ENCODE measurements at regions not wholly inside any gene's neighbourhood (a gene's known extent, or its start where the extent isn't known, plus 50 kb on each side); places are given as distances from the start of the nearest gene placed in this dataset.

- no peak for TF ChIP-seq CTCF (IDR thresholded peaks at IDR 0.05; ENCODE audit: poor library complexity, severe bottlenecking)
- H3K4me1 ChIP-seq (ENCODE audit: insufficient read depth, poor library complexity, severe bottlenecking) = peaks cover 14% of the 10 kb centered on the region
- H3K4me3 ChIP-seq (ENCODE audit: severe bottlenecking) = no peak overlapping the region
- no peak overlapping the region for H3K27ac ChIP-seq (ENCODE audit: poor library complexity, severe bottlenecking)
- no peak for ATAC-seq (ENCODE audit: low read depth)
- no peaks in the 10 kb centered on the region for H3K36me3 ChIP-seq (ENCODE audit: low read depth)
- no peaks in the 10 kb centered on the region for H3K9me3 ChIP-seq (ENCODE audit: severe bottlenecking)
- no peak for DNase-seq (ENCODE audit: low spot score)
- no peaks in the 10 kb centered on the region for H3K27me3 ChIP-seq (ENCODE audit: insufficient read depth, poor library complexity, severe bottlenecking)
Observed at GRCh38 chr2:215839816-215840215, 173.5 kb downstream of the MREG start.

- H3K4me1 ChIP-seq (ENCODE audit: insufficient read depth, poor library complexity, severe bottlenecking) = peaks cover 14% of the 10 kb centered on the region
- H3K27ac ChIP-seq (ENCODE audit: poor library complexity, severe bottlenecking) = no peak overlapping the region
- H3K9me3 ChIP-seq (ENCODE audit: severe bottlenecking) = no peaks in the 10 kb centered on the region
- no peak for ATAC-seq (ENCODE audit: low read depth)
- H3K27me3 ChIP-seq (ENCODE audit: insufficient read depth, poor library complexity, severe bottlenecking) = no peaks in the 10 kb centered on the region
- H3K4me3 ChIP-seq (ENCODE audit: severe bottlenecking) = no peak overlapping the region
- no peak for DNase-seq (ENCODE audit: low spot score)
- H3K36me3 ChIP-seq (ENCODE audit: low read depth) = no peaks in the 10 kb centered on the region
- TF ChIP-seq CTCF (IDR thresholded peaks at IDR 0.05; ENCODE audit: poor library complexity, severe bottlenecking) = no peak
Observed at GRCh38 chr2:215839309-215839708, 174.0 kb downstream of the MREG start.

GRCh38 chr2:215836881-215837280 lies 176.5 kb downstream of the MREG start:
- no peak for ATAC-seq (ENCODE audit: low read depth)

GRCh38 chr2:215835657-215836056 lies 177.7 kb downstream of the MREG start:
- TF ChIP-seq CTCF (IDR thresholded peaks at IDR 0.05; ENCODE audit: poor library complexity, severe bottlenecking) = no peak
- no peaks in the 10 kb centered on the region for H3K27me3 ChIP-seq (ENCODE audit: insufficient read depth, poor library complexity, severe bottlenecking)
- no peaks in the 10 kb centered on the region for H3K36me3 ChIP-seq (ENCODE audit: low read depth)
- H3K4me3 ChIP-seq (ENCODE audit: severe bottlenecking) = no peak overlapping the region
- peaks cover 13% of the 10 kb centered on the region for H3K4me1 ChIP-seq (ENCODE audit: insufficient read depth, poor library complexity, severe bottlenecking)
- no peak overlapping the region for H3K27ac ChIP-seq (ENCODE audit: poor library complexity, severe bottlenecking)
- H3K9me3 ChIP-seq (ENCODE audit: severe bottlenecking) = no peaks in the 10 kb centered on the region
- DNase-seq (ENCODE audit: low spot score) = no peak
- no peak for ATAC-seq (ENCODE audit: low read depth)

More at GRCh38 chr2:215836881-215837280, 176.5 kb downstream of the MREG start:
- Histone ChIP-seq H3K4me1 (ENCODE audit: insufficient read depth, poor library complexity, severe bottlenecking) (peaks cover 12% of the 10 kb centered on the region), H3K4me3 (ENCODE audit: severe bottlenecking) (no peak overlapping the region), H3K36me3 (ENCODE audit: low read depth) (no peaks in the 10 kb centered on the region), H3K9me3 (ENCODE audit: severe bottlenecking) (no peaks in the 10 kb centered on the region), H3K27ac (ENCODE audit: poor library complexity, severe bottlenecking) (no peak overlapping the region), H3K27me3 (ENCODE audit: insufficient read depth, poor library complexity, severe bottlenecking) (no peaks in the 10 kb centered on the region)
- TF ChIP-seq CTCF (IDR thresholded peaks at IDR 0.05; ENCODE audit: poor library complexity, severe bottlenecking) = no peak
- DNase-seq (ENCODE audit: low spot score) = no peak

GRCh38 chr2:215835231-215835630 lies 178.1 kb downstream of the MREG start:
- TF ChIP-seq CTCF (IDR thresholded peaks at IDR 0.05; ENCODE audit: poor library complexity, severe bottlenecking) = no peak
- Histone ChIP-seq H3K4me1 (ENCODE audit: insufficient read depth, poor library complexity, severe bottlenecking) (peaks cover 17% of the 10 kb centered on the region), H3K27me3 (ENCODE audit: insufficient read depth, poor library complexity, severe bottlenecking) (no peaks in the 10 kb centered on the region), H3K27ac (ENCODE audit: poor library complexity, severe bottlenecking) (no peak overlapping the region), H3K36me3 (ENCODE audit: low read depth) (no peaks in the 10 kb centered on the region), H3K4me3 (ENCODE audit: severe bottlenecking) (no peak overlapping the region), H3K9me3 (ENCODE audit: severe bottlenecking) (no peaks in the 10 kb centered on the region)
- ATAC-seq (ENCODE audit: low read depth) = no peak
- no peak for DNase-seq (ENCODE audit: low spot score)

All from RWPE2 (cell line).